Kidney epithelial cell (primary cell): ENCODE measurements at regions not wholly inside any gene's neighbourhood (a gene's known extent, or its start where the extent isn't known, plus 50 kb on each side); places are given as distances from the start of the nearest gene placed in this dataset.

Source experiments
- DNase-seq: peaks from one replicate; pipeline ENCODE4 v3.0.0-alpha.2; 2010; ENCODE audit warnings: low read depth
- H3K27me3 ChIP-seq: 2 replicates; pipeline ENCODE4 v1.6.0; 2011; ENCODE audit warnings: low read length; ENCODE audit not compliant: control insufficient read depth, insufficient read depth
- H3K36me3 ChIP-seq: 2 replicates; pipeline ENCODE4 v1.5.1; 2011; ENCODE audit warnings: low read length; ENCODE audit not compliant: control insufficient read depth, insufficient read depth
- H3K4me3 ChIP-seq: 2 replicates; pipeline ENCODE4 v1.5.1; 2011; ENCODE audit warnings: low read depth, mild to moderate bottlenecking, control low read depth, low read length
- TF ChIP-seq, protein P1 (sequence below): IDR thresholded peaks from 2 replicates; pipeline ENCODE4 v1.5.1; 2011; ENCODE audit warnings: mild to moderate bottlenecking, moderate library complexity, low read length, control low read depth, inconsistent platforms; ENCODE audit not compliant: insufficient read depth, poor library complexity, severe bottlenecking

DNA sequence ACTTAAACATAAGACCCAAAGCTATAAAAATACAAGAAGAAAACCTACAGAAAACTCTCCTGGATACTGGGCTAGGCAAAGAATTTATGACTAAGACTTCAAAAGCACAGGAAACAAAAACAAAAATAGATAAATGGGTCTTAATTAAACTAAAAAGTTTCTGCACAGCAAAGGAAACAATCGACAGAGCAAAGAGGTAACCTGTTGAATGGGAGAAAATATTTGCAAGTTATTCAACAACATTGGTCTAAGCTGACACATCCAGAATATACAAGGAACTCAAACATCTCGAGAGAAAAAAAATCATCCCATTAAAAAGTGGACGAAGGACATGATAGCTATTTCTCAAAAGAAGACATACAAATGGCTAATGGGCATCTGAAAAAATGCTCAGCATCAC is 72.3 kb upstream of the RBBP8 start:
- Histone ChIP-seq H3K36me3 (no peaks in the 10 kb centered on the region), H3K27me3 (no peaks in the 10 kb centered on the region), H3K4me3 (no peak overlapping the region)
- TF ChIP-seq, protein P1, sequence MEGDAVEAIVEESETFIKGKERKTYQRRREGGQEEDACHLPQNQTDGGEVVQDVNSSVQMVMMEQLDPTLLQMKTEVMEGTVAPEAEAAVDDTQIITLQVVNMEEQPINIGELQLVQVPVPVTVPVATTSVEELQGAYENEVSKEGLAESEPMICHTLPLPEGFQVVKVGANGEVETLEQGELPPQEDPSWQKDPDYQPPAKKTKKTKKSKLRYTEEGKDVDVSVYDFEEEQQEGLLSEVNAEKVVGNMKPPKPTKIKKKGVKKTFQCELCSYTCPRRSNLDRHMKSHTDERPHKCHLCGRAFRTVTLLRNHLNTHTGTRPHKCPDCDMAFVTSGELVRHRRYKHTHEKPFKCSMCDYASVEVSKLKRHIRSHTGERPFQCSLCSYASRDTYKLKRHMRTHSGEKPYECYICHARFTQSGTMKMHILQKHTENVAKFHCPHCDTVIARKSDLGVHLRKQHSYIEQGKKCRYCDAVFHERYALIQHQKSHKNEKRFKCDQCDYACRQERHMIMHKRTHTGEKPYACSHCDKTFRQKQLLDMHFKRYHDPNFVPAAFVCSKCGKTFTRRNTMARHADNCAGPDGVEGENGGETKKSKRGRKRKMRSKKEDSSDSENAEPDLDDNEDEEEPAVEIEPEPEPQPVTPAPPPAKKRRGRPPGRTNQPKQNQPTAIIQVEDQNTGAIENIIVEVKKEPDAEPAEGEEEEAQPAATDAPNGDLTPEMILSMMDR: no peak
- DNase-seq: no peak

GRCh38 chr18:22865354-22866116 is 67.6 kb upstream of the RBBP8 start:
- Histone ChIP-seq H3K4me3 (no peak overlapping the region), H3K27me3 (no peaks in the 10 kb centered on the region)

GRCh38 chr18:22868831-22869230 is 64.3 kb upstream of the RBBP8 start:
- no peaks in the 10 kb centered on the region for H3K36me3 ChIP-seq
- no peak for DNase-seq
- H3K4me3 ChIP-seq: no peak overlapping the region
- TF ChIP-seq, protein P1: no peak
- H3K27me3 ChIP-seq: no peaks in the 10 kb centered on the region

More at GRCh38 chr18:22865354-22866116, 67.6 kb upstream of the RBBP8 start:
- no peaks in the 10 kb centered on the region for H3K36me3 ChIP-seq
- TF ChIP-seq, protein P1: no peak
- DNase-seq: no peak

DNA sequence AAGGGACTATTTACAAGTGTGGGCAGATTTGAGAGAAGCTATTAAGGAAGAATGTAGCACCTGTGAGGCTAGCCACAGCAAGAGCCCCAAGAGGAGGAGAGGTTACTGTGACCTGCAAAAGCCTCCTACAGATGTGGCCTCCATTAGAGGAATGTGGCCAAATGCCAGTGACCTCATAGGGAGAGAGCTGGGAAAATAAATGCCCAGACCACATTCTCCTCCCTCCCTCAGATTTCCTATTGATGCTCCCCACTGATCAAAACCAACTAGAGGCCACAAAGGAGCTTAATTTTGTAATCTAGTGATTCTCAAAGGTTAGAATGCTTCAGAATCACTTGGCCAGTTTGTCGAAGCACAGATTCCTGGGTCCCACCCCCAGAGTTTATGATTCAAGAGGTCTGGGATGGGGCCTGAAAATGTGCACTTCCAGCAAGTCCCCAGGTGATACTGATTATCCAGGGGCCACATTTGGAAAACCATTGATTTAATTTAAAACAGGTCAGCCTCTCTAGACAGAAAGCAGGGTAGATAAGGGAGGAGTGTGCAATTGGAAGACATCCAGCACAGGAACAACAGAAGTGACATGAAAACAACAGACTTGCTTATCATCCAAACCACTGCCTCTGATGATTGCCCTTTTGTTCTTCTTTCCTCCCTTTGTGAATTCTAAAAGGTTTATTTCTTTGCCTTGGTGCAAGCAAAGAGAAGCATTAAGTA is 61.2 kb upstream of the RBBP8 start:
- no peaks in the 10 kb centered on the region for H3K27me3 ChIP-seq
- no peaks in the 10 kb centered on the region for H3K36me3 ChIP-seq
- H3K4me3 ChIP-seq: no peak overlapping the region
- TF ChIP-seq, protein P1: no peak
- DNase-seq: peak; percentile 51

GRCh38 chr18:22872900-22873537 is 60.1 kb upstream of the RBBP8 start:
- no peak overlapping the region for H3K4me3 ChIP-seq
- H3K36me3 ChIP-seq: no peaks in the 10 kb centered on the region
- TF ChIP-seq, protein P1: no peak
- no peaks in the 10 kb centered on the region for H3K27me3 ChIP-seq
- DNase-seq: no peak
